ENCODE measurements at regions not wholly inside any gene's neighbourhood (a gene's known extent, or its start where the extent isn't known, plus 50 kb on each side); places are given as distances from the start of the nearest gene placed in this dataset.

GRCh38 chr2:123061534-123061933, 963.6 kb upstream of the CNTNAP5 start:
- no peak overlapping the region for H4K5ac ChIP-seq (ENCODE audit: insufficient read length, low read depth, low read length)
- H3K9me3 ChIP-seq (ENCODE audit: insufficient read depth in 2 of 2, low read depth in 1 of 2, low read length in 1 of 2): no peaks in the 10 kb centered on the region
- no peak overlapping the region for H3K4me2 ChIP-seq (ENCODE audit: insufficient read depth in 1 of 2, low read depth in 2 of 2, low read length in 2 of 2)
- no peaks in the 10 kb centered on the region for H3K79me2 ChIP-seq (ENCODE audit: control insufficient read depth in 1 of 2, insufficient read depth in 2 of 2, low read length in 2 of 2)
- H2BK12ac ChIP-seq (ENCODE audit: low read depth, low read length): no peak overlapping the region
- no peak overlapping the region for H3K27ac ChIP-seq (ENCODE audit: low read depth, low read length)
- peaks cover 0 to 3% (median 0%) of the 10 kb centered on the region in 4 experiments; a peak in 1 of 7 replicates for H3K4me1 ChIP-seq (replicated peaks in 1 of 4; ENCODE audit: control insufficient read depth in 3 of 4, insufficient read depth in 4 of 4, low read length in 3 of 4)
- POLR2A ChIA-PET (ENCODE audit: partially characterized antibody): no interaction called here
- no peaks in the 10 kb centered on the region for H3K79me1 ChIP-seq (ENCODE audit: low read depth, low read length)
- H2AFZ ChIP-seq (ENCODE audit: low read length): peak overlapping the region; percentile 25; the same call in 1 of the 2 replicates
- H3K23ac ChIP-seq (ENCODE audit: insufficient read length): no peak overlapping the region
- no peaks in the 10 kb centered on the region for H3K23me2 ChIP-seq (ENCODE audit: low read depth, low read length)
- no peak overlapping the region for H4K8ac ChIP-seq (ENCODE audit: extremely low read depth, insufficient read depth, low read length)
- no peak overlapping the region for H2BK5ac ChIP-seq (ENCODE audit: low read depth, low read length)
- H3K9ac ChIP-seq (replicated peaks in 1 of 4; ENCODE audit: extremely low read depth in 1 of 4, low read depth in 3 of 4, low read length in 3 of 4): no peak overlapping the region
- no peak overlapping the region for H2BK20ac ChIP-seq (ENCODE audit: low read length)
- H3K14ac ChIP-seq (ENCODE audit: insufficient read length): no peak overlapping the region
- no peaks in the 10 kb centered on the region for H4K20me1 ChIP-seq (replicated peaks in 1 of 2; ENCODE audit: control insufficient read depth in 1 of 2, insufficient read depth in 2 of 2, low read length in 2 of 2)
- H3K27me3 ChIP-seq (replicated peaks in 1 of 4; ENCODE audit: control insufficient read depth in 3 of 4, extremely low read depth in 1 of 4, insufficient read depth in 3 of 4, low read length in 3 of 4): no peaks in the 10 kb centered on the region
- FAIRE-seq (peak; percentile 24), DNase-seq (ENCODE audit: low read depth in 1 of 2, low spot score in 2 of 2) (peak in 1 of 2 experiments; percentile 1)
- no peak overlapping the region for H3K18ac ChIP-seq (ENCODE audit: extremely low read depth, low read length)
- H2AK5ac ChIP-seq (ENCODE audit: low read depth, low read length): no peak overlapping the region
- H3K4ac ChIP-seq (replicated peaks; ENCODE audit: insufficient read length, low read depth, low read length): no peak overlapping the region
- H3K56ac ChIP-seq (replicated peaks; ENCODE audit: insufficient read length, low read depth, low read length): no peak overlapping the region
- CTCF ChIA-PET (ENCODE audit: partially characterized antibody): interaction anchor here (1.0 kb wide), 1 partner anchor 9 kb away, joined by 3 read pairs; no protein-coding TSS in a partner anchor
- H2BK15ac ChIP-seq (ENCODE audit: low read length): no peak overlapping the region
- no peak overlapping the region for H4K91ac ChIP-seq (replicated peaks; ENCODE audit: insufficient read length, low read length)
- H3K36me3 ChIP-seq (ENCODE audit: control insufficient read depth in 2 of 4, insufficient read depth in 4 of 4, low read length in 3 of 4): no peaks in the 10 kb centered on the region
- WGBS, 2 experiments (ENCODE audit: extremely low coverage in 1 of 2, insufficient coverage in 1 of 2, insufficient read length in 1 of 2, insufficient replicate concordance in 2 of 2, low coverage in 1 of 2, low lambda C conversion rate in 2 of 2, missing lambda C conversion rate in 1 of 2): 59% methylated on average over 2 of the region's 2 CpGs; no CpG with 5 or more reads in 1 of the 2 experiments
- no peak overlapping the region for H2BK120ac ChIP-seq (replicated peaks; ENCODE audit: low read depth, low read length)
- no peak overlapping the region for H3K4me3 ChIP-seq (ENCODE audit: extremely low read depth in 1 of 4, insufficient read depth in 2 of 4, low read depth in 3 of 4, low read length in 4 of 4)
- no peak for TF ChIP-seq USF2 (IDR thresholded peaks at IDR 0.05; ENCODE audit: low read length)
